HL-60 (cell line): ENCODE measurements at regions not wholly inside any gene's neighbourhood (a gene's known extent, or its start where the extent isn't known, plus 50 kb on each side); places are given as distances from the start of the nearest gene placed in this dataset.
"Not testable (repeated sequence)": the region's sequence is repeated elsewhere in the genome, so short reads cannot be mapped to it uniquely, and the experiment has no call there.

ENCODE experiments used
- CTCF ChIP-seq: IDR thresholded peaks from one replicate; pipeline ENCODE4 v1.5.1; 2011; ENCODE audit warnings: low read length, control low read depth, inconsistent platforms; ENCODE audit not compliant: insufficient read depth
- GABPA ChIP-seq: IDR thresholded peaks from 2 replicates; pipeline ENCODE4 v1.6.1; 2012; ENCODE audit warnings: low read depth

GRCh38 chr13:52306336-52306735, 99.6 kb downstream of the THSD1 start:
- not testable (repeated sequence) for TF ChIP-seq CTCF, GABPA
